ENCODE measurements at regions not wholly inside any gene's neighbourhood (a gene's known extent, or its start where the extent isn't known, plus 50 kb on each side); places are given as distances from the start of the nearest gene placed in this dataset.

DNA sequence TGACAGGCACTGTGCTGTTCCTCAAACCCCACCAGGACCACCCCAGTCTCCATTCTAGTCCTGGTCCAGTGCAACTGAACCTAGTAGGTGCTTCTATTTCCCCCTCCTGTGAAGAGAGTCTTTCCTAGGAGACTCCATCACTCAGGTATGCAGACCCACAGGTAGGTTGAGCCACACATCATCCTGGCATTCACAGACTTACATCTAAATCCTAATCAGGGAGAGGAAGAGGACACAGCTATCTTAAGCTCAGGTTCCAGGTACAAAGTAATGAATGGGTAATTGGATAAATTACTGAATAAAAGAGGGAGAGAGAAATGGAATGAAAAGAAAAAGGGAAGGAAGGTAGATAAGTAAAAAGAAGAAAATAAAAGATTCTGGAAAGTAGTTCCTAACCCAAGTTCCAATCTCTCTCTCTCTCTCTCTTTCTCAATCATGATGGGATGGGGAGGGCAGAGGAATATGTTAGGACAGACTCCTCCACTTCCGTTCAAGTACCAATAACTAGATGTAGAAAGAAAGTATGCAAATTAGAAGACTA lies 139.8 kb upstream of the NAMPT start:
- Histone ChIP-seq H3K4me3 (peak overlapping the region; percentile 9), H3K27me3 (replicated peaks; ENCODE audit: insufficient read depth) (no peaks in the 10 kb centered on the region), H3K9me3 (no peaks in the 10 kb centered on the region), H3K36me3 (no peaks in the 10 kb centered on the region), H3K4me1 (ENCODE audit: control insufficient read depth in 1 of 2, low read depth in 2 of 2) (peaks cover 26 to 28% of the 10 kb centered on the region in 2 donors), H3K27ac (peak overlapping the region in 1 of 2 donors; percentile 60)
- ATAC-seq (ENCODE audit: insufficient number of reproducible peaks, low FRiP score, low read depth) (no peak), DNase-seq (ENCODE audit: low spot score) (no peak)
- TF ChIP-seq, protein P1, sequence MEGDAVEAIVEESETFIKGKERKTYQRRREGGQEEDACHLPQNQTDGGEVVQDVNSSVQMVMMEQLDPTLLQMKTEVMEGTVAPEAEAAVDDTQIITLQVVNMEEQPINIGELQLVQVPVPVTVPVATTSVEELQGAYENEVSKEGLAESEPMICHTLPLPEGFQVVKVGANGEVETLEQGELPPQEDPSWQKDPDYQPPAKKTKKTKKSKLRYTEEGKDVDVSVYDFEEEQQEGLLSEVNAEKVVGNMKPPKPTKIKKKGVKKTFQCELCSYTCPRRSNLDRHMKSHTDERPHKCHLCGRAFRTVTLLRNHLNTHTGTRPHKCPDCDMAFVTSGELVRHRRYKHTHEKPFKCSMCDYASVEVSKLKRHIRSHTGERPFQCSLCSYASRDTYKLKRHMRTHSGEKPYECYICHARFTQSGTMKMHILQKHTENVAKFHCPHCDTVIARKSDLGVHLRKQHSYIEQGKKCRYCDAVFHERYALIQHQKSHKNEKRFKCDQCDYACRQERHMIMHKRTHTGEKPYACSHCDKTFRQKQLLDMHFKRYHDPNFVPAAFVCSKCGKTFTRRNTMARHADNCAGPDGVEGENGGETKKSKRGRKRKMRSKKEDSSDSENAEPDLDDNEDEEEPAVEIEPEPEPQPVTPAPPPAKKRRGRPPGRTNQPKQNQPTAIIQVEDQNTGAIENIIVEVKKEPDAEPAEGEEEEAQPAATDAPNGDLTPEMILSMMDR (IDR thresholded peaks at IDR 0.05) = no peak

- TF ChIP-seq, protein P1 (IDR thresholded peaks at IDR 0.05) = no peak
- peaks cover 26 to 28% of the 10 kb centered on the region in 2 donors for H3K4me1 ChIP-seq (ENCODE audit: control insufficient read depth in 1 of 2, low read depth in 2 of 2)
- no peaks in the 10 kb centered on the region for H3K27me3 ChIP-seq (replicated peaks; ENCODE audit: insufficient read depth)
- DNase-seq (ENCODE audit: low spot score) = no peak
- H3K36me3 ChIP-seq = no peaks in the 10 kb centered on the region
- H3K27ac ChIP-seq = peak overlapping the region in 1 of 2 donors; percentile 60
- ATAC-seq (ENCODE audit: insufficient number of reproducible peaks, low FRiP score, low read depth) = no peak
- H3K9me3 ChIP-seq = no peaks in the 10 kb centered on the region
- no peak overlapping the region for H3K4me3 ChIP-seq
Measured at GRCh38 chr7:106423821-106424475, 139.2 kb upstream of the NAMPT start.

GRCh38 chr7:106423111-106423510 lies 138.3 kb upstream of the NAMPT start:
- TF ChIP-seq, protein P1 (IDR thresholded peaks at IDR 0.05) = no peak
- no peak overlapping the region for H3K4me3 ChIP-seq

GRCh38 chr7:106421181-106421762 lies 136.5 kb upstream of the NAMPT start:
- Histone ChIP-seq H3K27ac (peak overlapping the region; percentile 55 to 62), H3K36me3 (no peaks in the 10 kb centered on the region), H3K4me3 (no peak overlapping the region), H3K4me1 (ENCODE audit: control insufficient read depth in 1 of 2, low read depth in 2 of 2) (peaks cover 26 to 28% of the 10 kb centered on the region in 2 donors), H3K27me3 (replicated peaks; ENCODE audit: insufficient read depth) (no peaks in the 10 kb centered on the region), H3K9me3 (peaks cover 2% of the 10 kb centered on the region)
- ATAC-seq (ENCODE audit: insufficient number of reproducible peaks, low FRiP score, low read depth) = peak; percentile 38
- DNase-seq (ENCODE audit: low spot score) = peak; percentile 43
- TF ChIP-seq, protein P1 (IDR thresholded peaks at IDR 0.05) = no peak

More at GRCh38 chr7:106423111-106423510, 138.3 kb upstream of the NAMPT start:
- Histone ChIP-seq H3K9me3 (no peaks in the 10 kb centered on the region), H3K4me1 (ENCODE audit: control insufficient read depth in 1 of 2, low read depth in 2 of 2) (peaks cover 26 to 28% of the 10 kb centered on the region in 2 donors), H3K27me3 (replicated peaks; ENCODE audit: insufficient read depth) (no peaks in the 10 kb centered on the region), H3K36me3 (no peaks in the 10 kb centered on the region), H3K27ac (no peak overlapping the region)
- ATAC-seq (ENCODE audit: insufficient number of reproducible peaks, low FRiP score, low read depth) = no peak
- no peak for DNase-seq (ENCODE audit: low spot score)

DNA sequence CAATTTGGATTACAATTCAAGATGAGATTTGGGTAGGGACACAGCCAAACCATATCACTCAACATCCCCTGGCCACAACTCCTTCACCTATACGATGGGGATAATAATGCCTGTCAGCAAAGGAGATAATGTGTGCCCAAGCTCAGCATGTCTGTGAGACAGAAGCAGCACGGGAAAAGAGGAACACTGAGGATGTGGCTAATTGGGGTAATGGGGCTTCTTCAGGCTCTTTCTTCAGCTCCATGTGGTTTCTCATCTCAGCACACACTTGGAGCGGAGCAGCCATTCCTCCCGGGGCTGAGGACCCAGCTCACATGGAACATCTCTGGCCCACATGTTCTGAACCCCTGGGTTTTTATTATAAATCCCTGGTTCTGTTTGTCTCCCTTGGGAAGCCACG lies 136.0 kb upstream of the NAMPT start:
- Histone ChIP-seq H3K4me3 (no peak overlapping the region), H3K36me3 (no peaks in the 10 kb centered on the region), H3K4me1 (ENCODE audit: control insufficient read depth in 1 of 2, low read depth in 2 of 2) (peaks cover 25 to 28% of the 10 kb centered on the region in 2 donors), H3K27ac (peak overlapping the region; percentile 55 to 62), H3K27me3 (replicated peaks; ENCODE audit: insufficient read depth) (no peaks in the 10 kb centered on the region), H3K9me3 (peaks cover 7% of the 10 kb centered on the region)
- no peak for DNase-seq (ENCODE audit: low spot score)
- TF ChIP-seq, protein P1 (IDR thresholded peaks at IDR 0.05) = no peak
- no peak for ATAC-seq (ENCODE audit: insufficient number of reproducible peaks, low FRiP score, low read depth)

Measured in thoracic aorta (tissue), 2 donors.